ENCODE measurements at regions not wholly inside any gene's neighbourhood (a gene's known extent, or its start where the extent isn't known, plus 50 kb on each side); places are given as distances from the start of the nearest gene placed in this dataset.

- TF ChIP-seq POLR2A (IDR thresholded peaks at IDR 0.05) (no peak), CTCF (IDR thresholded peaks at IDR 0.05) (no peak), EP300 (IDR thresholded peaks at IDR 0.05) (no peak), POLR2AphosphoS5 (IDR thresholded peaks at IDR 0.05) (no peak)
Observed at GRCh38 chr3:56971261-56971660, 89.2 kb upstream of the SPATA12 start.

All from suprapubic skin (tissue), 4 donors.